ENCODE measurements at regions not wholly inside any gene's neighbourhood (a gene's known extent, or its start where the extent isn't known, plus 50 kb on each side); places are given as distances from the start of the nearest gene placed in this dataset.

DNA sequence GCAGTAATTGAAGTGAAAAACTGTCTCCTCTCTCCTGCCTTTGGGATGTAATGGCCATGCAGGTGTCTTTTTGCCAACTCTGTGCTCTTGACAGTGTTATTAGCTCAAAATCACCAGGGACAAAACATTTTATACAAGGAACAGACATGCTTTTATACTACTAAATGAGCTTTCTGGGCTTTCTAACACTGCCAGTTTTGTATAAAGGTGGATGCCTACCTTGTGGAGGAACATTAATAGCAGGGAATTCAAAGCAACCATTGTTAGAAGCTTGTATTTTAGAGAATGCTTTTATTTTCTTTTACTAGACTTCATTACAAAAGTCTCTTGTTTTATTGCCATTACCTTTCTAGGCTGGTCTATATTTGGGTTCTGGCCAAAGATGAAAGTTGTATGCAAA is 54.7 kb upstream of the ARSJ start:
- no peak for DNase-seq (ENCODE audit: low read depth)
- no peak overlapping the region for H3K4me3 ChIP-seq (ENCODE audit: low read depth, low read length)
- TF ChIP-seq, protein P1, sequence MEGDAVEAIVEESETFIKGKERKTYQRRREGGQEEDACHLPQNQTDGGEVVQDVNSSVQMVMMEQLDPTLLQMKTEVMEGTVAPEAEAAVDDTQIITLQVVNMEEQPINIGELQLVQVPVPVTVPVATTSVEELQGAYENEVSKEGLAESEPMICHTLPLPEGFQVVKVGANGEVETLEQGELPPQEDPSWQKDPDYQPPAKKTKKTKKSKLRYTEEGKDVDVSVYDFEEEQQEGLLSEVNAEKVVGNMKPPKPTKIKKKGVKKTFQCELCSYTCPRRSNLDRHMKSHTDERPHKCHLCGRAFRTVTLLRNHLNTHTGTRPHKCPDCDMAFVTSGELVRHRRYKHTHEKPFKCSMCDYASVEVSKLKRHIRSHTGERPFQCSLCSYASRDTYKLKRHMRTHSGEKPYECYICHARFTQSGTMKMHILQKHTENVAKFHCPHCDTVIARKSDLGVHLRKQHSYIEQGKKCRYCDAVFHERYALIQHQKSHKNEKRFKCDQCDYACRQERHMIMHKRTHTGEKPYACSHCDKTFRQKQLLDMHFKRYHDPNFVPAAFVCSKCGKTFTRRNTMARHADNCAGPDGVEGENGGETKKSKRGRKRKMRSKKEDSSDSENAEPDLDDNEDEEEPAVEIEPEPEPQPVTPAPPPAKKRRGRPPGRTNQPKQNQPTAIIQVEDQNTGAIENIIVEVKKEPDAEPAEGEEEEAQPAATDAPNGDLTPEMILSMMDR (conservative IDR thresholded peaks at IDR 0.05; ENCODE audit: low read depth, low read length) = no peak

DNA sequence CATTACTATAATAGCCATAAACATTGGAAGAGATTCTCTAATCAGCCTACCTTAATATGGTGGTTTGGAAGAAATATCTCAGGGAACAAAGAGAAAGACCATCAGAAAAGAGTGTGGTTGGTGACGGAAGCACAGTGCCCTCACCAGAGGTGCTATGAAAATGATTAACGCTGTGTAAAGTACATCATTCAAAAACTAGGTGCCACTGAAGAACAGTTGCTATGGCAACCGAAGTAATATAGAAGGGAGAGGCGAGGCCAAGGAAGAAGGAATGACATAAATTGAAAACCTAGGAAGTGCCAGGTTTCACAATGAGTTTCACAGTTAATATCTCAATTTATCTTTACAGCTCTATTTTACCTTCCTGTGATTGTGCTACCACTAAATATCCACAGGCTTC is 57.0 kb upstream of the ARSJ start:
- no peak for DNase-seq (ENCODE audit: low read depth)
- no peak overlapping the region for H3K4me3 ChIP-seq (ENCODE audit: low read depth, low read length)
- TF ChIP-seq, protein P1 (conservative IDR thresholded peaks at IDR 0.05; ENCODE audit: low read depth, low read length) = no peak

- no peak for DNase-seq (ENCODE audit: low read depth)
- H3K4me3 ChIP-seq (ENCODE audit: low read depth, low read length) = no peak overlapping the region
- TF ChIP-seq, protein P1 (conservative IDR thresholded peaks at IDR 0.05; ENCODE audit: low read depth, low read length) = no peak
Observed at GRCh38 chr4:114036864-114037263, 57.4 kb upstream of the ARSJ start.

DNA sequence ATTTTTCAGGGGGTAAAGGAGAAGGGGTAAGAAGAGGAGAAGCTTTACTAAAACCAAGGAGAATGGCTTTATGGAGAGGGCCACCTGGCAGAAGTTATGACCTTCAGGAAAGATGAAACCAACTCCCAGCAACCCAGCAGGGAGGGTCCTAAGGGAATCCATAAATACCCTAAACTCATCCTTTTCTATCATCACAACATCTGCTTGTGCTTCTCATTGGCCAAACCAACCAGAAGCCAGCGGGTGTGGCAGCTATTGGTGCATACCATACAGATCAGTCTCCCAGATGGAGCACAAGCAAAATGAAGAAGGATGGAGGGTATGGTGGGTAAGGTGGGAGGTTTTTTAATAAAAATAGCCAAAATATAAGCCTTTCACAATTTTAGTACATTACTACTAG is 58.5 kb upstream of the ARSJ start:
- DNase-seq (ENCODE audit: low read depth) = no peak
- H3K4me3 ChIP-seq (ENCODE audit: low read depth, low read length) = no peak overlapping the region
- TF ChIP-seq, protein P1 (conservative IDR thresholded peaks at IDR 0.05; ENCODE audit: low read depth, low read length) = no peak

- DNase-seq (ENCODE audit: low read depth) = no peak
- no peak overlapping the region for H3K4me3 ChIP-seq (ENCODE audit: low read depth, low read length)
- TF ChIP-seq, protein P1 (conservative IDR thresholded peaks at IDR 0.05; ENCODE audit: low read depth, low read length) = no peak
Observed at GRCh38 chr4:114038762-114039387, 59.4 kb upstream of the ARSJ start.

GRCh38 chr4:114040319-114041116 is 61.1 kb upstream of the ARSJ start:
- TF ChIP-seq, protein P1 (conservative IDR thresholded peaks at IDR 0.05; ENCODE audit: low read depth, low read length) = no peak
- DNase-seq (ENCODE audit: low read depth) = no peak
- no peak overlapping the region for H3K4me3 ChIP-seq (ENCODE audit: low read depth, low read length)

DNA sequence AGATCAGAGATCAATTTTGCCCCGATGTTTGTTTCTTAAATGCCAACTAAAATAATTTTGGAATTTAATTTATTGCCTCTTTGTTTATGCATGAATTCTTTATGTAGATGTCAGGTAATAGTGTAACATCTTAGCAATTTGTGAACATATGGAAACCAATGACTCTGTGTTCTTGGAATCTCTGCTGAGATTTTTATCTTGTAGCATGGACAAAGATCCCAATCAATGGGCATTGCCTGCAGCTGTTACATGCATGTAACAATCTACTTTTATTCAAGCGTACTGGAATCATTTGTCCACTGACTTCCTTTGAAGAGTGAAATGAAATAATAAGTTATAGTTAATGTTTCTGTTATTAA is 61.6 kb upstream of the ARSJ start:
- H3K4me3 ChIP-seq (ENCODE audit: low read depth, low read length) = no peak overlapping the region
- no peak for DNase-seq (ENCODE audit: low read depth)
- TF ChIP-seq, protein P1 (conservative IDR thresholded peaks at IDR 0.05; ENCODE audit: low read depth, low read length) = no peak
